MM.1S (cell line): ENCODE measurements at regions not wholly inside any gene's neighbourhood (a gene's known extent, or its start where the extent isn't known, plus 50 kb on each side); places are given as distances from the start of the nearest gene placed in this dataset.

Source experiments
- DNase-seq: peaks from one replicate; pipeline ENCODE4 v3.0.0-alpha.2; 2015
- H2AFZ ChIP-seq: fragments of 300-600 bp; sonication (generic); 2 replicates; pipeline ENCODE4 v1.6.0; 2016; ENCODE audit warnings: antibody characterized with exemption, low read length
- H3F3A ChIP-seq: fragments of 300-600 bp; sonication (generic); 2 replicates; pipeline ENCODE4 v1.6.1; 2016; ENCODE audit warnings: mild to moderate bottlenecking, antibody characterized with exemption, low read length, moderate library complexity, mixed read lengths; ENCODE audit not compliant: insufficient read depth
- H3K27ac ChIP-seq: fragments of 300-600 bp; sonication (generic); 2 replicates; pipeline ENCODE4 v1.5.1; 2016; ENCODE audit warnings: mild to moderate bottlenecking, low read length
- H3K27me3 ChIP-seq: fragments of 300-600 bp; sonication (generic); replicated peaks from 2 replicates; pipeline ENCODE4 v1.6.0; 2016; ENCODE audit warnings: low read length; ENCODE audit not compliant: insufficient read depth
- H3K36me3 ChIP-seq: fragments of 300-600 bp; sonication (generic); replicated peaks from 2 replicates; pipeline ENCODE4 v1.6.1; 2016; ENCODE audit warnings: mild to moderate bottlenecking, low read length, mixed read lengths; ENCODE audit not compliant: insufficient read depth
- H3K4me1 ChIP-seq: fragments of 300-600 bp; sonication (generic); 2 replicates; pipeline ENCODE4 v1.6.1; 2016; ENCODE audit warnings: low read length, mixed read lengths
- H3K4me2 ChIP-seq: fragments of 300-600 bp; sonication (generic); 2 replicates; pipeline ENCODE4 v1.6.0; 2016; ENCODE audit warnings: low read depth, low read length
- H3K4me3 ChIP-seq: fragments of 300-600 bp; sonication (generic); 2 replicates; pipeline ENCODE4 v1.5.1; 2016; ENCODE audit warnings: low read length, mixed read lengths
- H3K79me2 ChIP-seq: fragments of 300-600 bp; sonication (generic); 2 replicates; pipeline ENCODE4 v1.6.1; 2016; ENCODE audit warnings: mixed run types, low read length, mixed read lengths
- H3K9ac ChIP-seq: fragments of 300-600 bp; sonication (generic); 2 replicates; pipeline ENCODE4 v1.6.1; 2016; ENCODE audit warnings: low read length, mixed read lengths
- H3K9me2 ChIP-seq: fragments of 300-600 bp; sonication (generic); replicated peaks from 2 replicates; pipeline ENCODE4 v1.6.1; 2016; ENCODE audit warnings: mild to moderate bottlenecking, low read length, mixed read lengths; ENCODE audit not compliant: insufficient read depth
- H3K9me3 ChIP-seq: fragments of 300-600 bp; sonication (generic); replicated peaks from 2 replicates; pipeline ENCODE4 v1.6.1; 2016; ENCODE audit warnings: mild to moderate bottlenecking, low read length, mixed read lengths; ENCODE audit not compliant: insufficient read depth
- H4K20me1 ChIP-seq: fragments of 300-600 bp; sonication (generic); 2 replicates; pipeline ENCODE4 v1.6.1; 2016; ENCODE audit warnings: mild to moderate bottlenecking, low read length, moderate library complexity, mixed read lengths; ENCODE audit not compliant: insufficient read depth
- CTCF ChIP-seq: fragments of 300-600 bp; sonication (generic); IDR thresholded peaks from 2 replicates; pipeline ENCODE4 v1.5.1; 2016; ENCODE audit warnings: antibody characterized with exemption, low read length, mixed read lengths
- EZH2 ChIP-seq: fragments of 300-600 bp; sonication (generic); optimal IDR thresholded peaks from 2 replicates; pipeline ENCODE3; 2017; ENCODE audit warnings: low read depth, mild to moderate bottlenecking, antibody characterized with exemption, low read length, mixed read lengths
- EZH2phosphoT487 ChIP-seq: fragments of 300-600 bp; sonication (generic); IDR thresholded peaks from 2 replicates; pipeline ENCODE4 v1.6.1; 2018; ENCODE audit warnings: antibody characterized with exemption, low read length

- H3K9me2 ChIP-seq: no peaks in the 10 kb centered on the region
- H2AFZ ChIP-seq: no peak overlapping the region
- no peak overlapping the region for H3K4me3 ChIP-seq
- TF ChIP-seq EZH2 (no peak), EZH2phosphoT487 (no peak), CTCF (no peak)
- H3K4me2 ChIP-seq: no peak overlapping the region
- H3K27me3 ChIP-seq: no peaks in the 10 kb centered on the region
- no peaks in the 10 kb centered on the region for H3F3A ChIP-seq
- no peak for DNase-seq
- no peaks in the 10 kb centered on the region for H3K79me2 ChIP-seq
- no peaks in the 10 kb centered on the region for H3K4me1 ChIP-seq
- no peaks in the 10 kb centered on the region for H3K36me3 ChIP-seq
- H4K20me1 ChIP-seq: no peaks in the 10 kb centered on the region
- no peaks in the 10 kb centered on the region for H3K9me3 ChIP-seq
- H3K9ac ChIP-seq: no peak overlapping the region
- no peak overlapping the region for H3K27ac ChIP-seq
These were observed 155.2 kb downstream of the ZIC5 start for GRCh38 chr13:99816321-99816720.

- TF ChIP-seq CTCF (no peak), EZH2 (no peak), EZH2phosphoT487 (no peak)
- Histone ChIP-seq H3K9me2 (no peaks in the 10 kb centered on the region), H3F3A (no peaks in the 10 kb centered on the region), H4K20me1 (no peaks in the 10 kb centered on the region), H3K27ac (no peak overlapping the region), H3K4me2 (no peak overlapping the region), H3K79me2 (no peaks in the 10 kb centered on the region), H3K27me3 (no peaks in the 10 kb centered on the region), H3K9me3 (no peaks in the 10 kb centered on the region), H3K4me1 (no peaks in the 10 kb centered on the region), H3K4me3 (no peak overlapping the region), H3K36me3 (no peaks in the 10 kb centered on the region), H2AFZ (no peak overlapping the region), H3K9ac (no peak overlapping the region)
- no peak for DNase-seq
These were observed 158.1 kb downstream of the ZIC5 start for GRCh38 chr13:99813336-99814095.

DNA sequence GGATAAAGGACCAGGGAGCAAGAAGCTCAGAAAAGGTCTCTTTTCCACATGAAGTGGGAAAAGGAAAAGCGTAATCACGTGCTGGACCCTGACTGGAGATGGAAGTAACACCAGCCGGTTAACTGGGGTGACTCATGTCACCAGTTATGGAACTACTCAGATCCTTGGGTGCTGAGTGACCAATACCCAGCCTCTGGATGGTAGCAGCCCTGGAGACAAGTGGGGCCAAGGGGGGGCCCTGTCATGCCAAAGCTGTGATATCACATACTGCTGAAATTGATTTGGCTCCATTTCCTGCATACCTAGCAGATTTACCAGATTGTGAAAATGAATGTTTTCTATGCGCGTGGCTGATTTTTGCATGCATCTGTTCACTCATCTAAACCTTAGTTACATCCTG, 158.9 kb downstream of the ZIC5 start:
- H4K20me1 ChIP-seq: no peaks in the 10 kb centered on the region
- H3K9ac ChIP-seq: no peak overlapping the region
- H3K79me2 ChIP-seq: no peaks in the 10 kb centered on the region
- no peak for TF ChIP-seq EZH2
- no peak for TF ChIP-seq CTCF
- no peak for TF ChIP-seq EZH2phosphoT487
- DNase-seq: no peak
- H3K27me3 ChIP-seq: no peaks in the 10 kb centered on the region
- no peaks in the 10 kb centered on the region for H3K36me3 ChIP-seq
- H3K9me2 ChIP-seq: no peaks in the 10 kb centered on the region
- no peak overlapping the region for H3K27ac ChIP-seq
- H3K4me2 ChIP-seq: no peak overlapping the region
- no peaks in the 10 kb centered on the region for H3F3A ChIP-seq
- H3K4me3 ChIP-seq: no peak overlapping the region
- H2AFZ ChIP-seq: no peak overlapping the region
- no peaks in the 10 kb centered on the region for H3K4me1 ChIP-seq
- H3K9me3 ChIP-seq: no peaks in the 10 kb centered on the region
